ENCODE measurements at regions not wholly inside any gene's neighbourhood (a gene's known extent, or its start where the extent isn't known, plus 50 kb on each side); places are given as distances from the start of the nearest gene placed in this dataset.

GRCh38 chr12:125283521-125283920, 218.3 kb downstream of the AACS start:
- no peak for DNase-seq
- Histone ChIP-seq H3K27me3 (no peaks in the 10 kb centered on the region), H3K4me3 (no peak overlapping the region), H3K4me1 (no peaks in the 10 kb centered on the region), H3K36me3 (no peaks in the 10 kb centered on the region), H3K9me3 (no peaks in the 10 kb centered on the region), H3K27ac (no peak overlapping the region)
- TF ChIP-seq POLR2A (IDR thresholded peaks at IDR 0.05) (no peak), CTCF (IDR thresholded peaks at IDR 0.05) (no peak)

DNA sequence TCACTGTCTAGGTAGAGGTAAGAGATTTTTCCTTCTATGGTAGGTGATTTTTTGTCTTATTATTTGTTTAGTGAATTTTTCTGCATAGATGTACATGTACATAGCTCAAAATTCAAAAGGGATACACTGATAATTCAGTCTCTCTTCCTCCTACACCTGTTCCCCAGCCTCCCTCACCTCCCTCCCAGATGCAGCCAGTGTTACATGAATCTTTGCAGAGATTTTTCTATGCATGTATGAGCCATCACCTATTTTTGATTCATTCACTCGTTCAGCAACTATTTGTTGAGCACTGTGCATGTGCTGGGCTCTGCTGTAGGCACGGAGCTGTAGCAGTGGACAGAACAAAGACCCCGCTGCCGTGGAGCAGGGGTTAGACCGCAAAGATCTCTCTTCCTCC, 218.9 kb downstream of the AACS start:
- H3K36me3 ChIP-seq, result no peaks in the 10 kb centered on the region
- no peaks in the 10 kb centered on the region for H3K9me3 ChIP-seq
- H3K27ac ChIP-seq, result no peak overlapping the region
- DNase-seq, result no peak
- no peak overlapping the region for H3K4me3 ChIP-seq
- H3K27me3 ChIP-seq, result no peaks in the 10 kb centered on the region
- no peak for TF ChIP-seq POLR2A (IDR thresholded peaks at IDR 0.05)
- no peak for TF ChIP-seq CTCF (IDR thresholded peaks at IDR 0.05)
- H3K4me1 ChIP-seq, result no peaks in the 10 kb centered on the region

- no peaks in the 10 kb centered on the region for H3K4me1 ChIP-seq
- H3K4me3 ChIP-seq, result no peak overlapping the region
- no peaks in the 10 kb centered on the region for H3K9me3 ChIP-seq
- H3K27ac ChIP-seq, result no peak overlapping the region
- no peak for TF ChIP-seq POLR2A (IDR thresholded peaks at IDR 0.05)
- TF ChIP-seq CTCF (IDR thresholded peaks at IDR 0.05), result no peak
- no peaks in the 10 kb centered on the region for H3K27me3 ChIP-seq
- no peaks in the 10 kb centered on the region for H3K36me3 ChIP-seq
- no peak for DNase-seq
Observed at GRCh38 chr12:125284945-125285685, 219.9 kb downstream of the AACS start.

- TF ChIP-seq CTCF (IDR thresholded peaks at IDR 0.05) (no peak), POLR2A (IDR thresholded peaks at IDR 0.05) (no peak)
- H3K36me3 ChIP-seq, result no peaks in the 10 kb centered on the region
- DNase-seq, result no peak
- H3K27ac ChIP-seq, result no peak overlapping the region
- no peaks in the 10 kb centered on the region for H3K4me1 ChIP-seq
- H3K4me3 ChIP-seq, result no peak overlapping the region
- H3K27me3 ChIP-seq, result no peaks in the 10 kb centered on the region
- H3K9me3 ChIP-seq, result no peaks in the 10 kb centered on the region
Observed at GRCh38 chr12:125286005-125286727, 220.9 kb downstream of the AACS start.

DNA sequence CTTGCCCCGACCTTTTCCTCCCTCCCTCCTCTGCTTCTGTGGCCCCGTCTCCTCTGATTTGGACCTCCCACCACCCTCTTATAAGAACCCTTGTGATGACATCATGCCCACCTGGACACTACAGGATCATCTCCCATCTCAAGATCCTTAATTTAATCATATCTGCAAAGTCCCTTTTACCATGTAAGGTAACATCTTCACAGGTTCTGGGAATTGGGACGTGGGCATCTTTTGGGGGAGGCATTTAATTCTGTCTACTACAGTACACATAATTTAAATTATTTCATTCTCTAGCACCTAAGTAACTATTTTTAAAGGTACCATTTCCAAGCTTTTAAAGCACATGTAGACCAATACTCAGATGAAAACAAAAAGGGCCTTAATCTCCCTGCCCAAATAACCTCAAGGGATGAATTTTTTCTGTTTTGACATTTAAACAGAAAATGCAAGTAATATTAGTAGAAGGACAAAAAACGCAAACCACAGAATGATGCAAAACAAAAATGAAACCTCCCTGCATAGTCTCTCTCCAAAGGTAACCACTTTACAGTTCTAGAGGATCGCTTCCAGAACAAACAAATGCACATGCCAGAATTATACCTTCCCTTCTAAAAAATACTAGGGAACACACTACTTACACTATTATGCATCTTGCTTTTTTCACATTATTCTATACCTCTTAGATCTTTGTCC, 222.1 kb downstream of the AACS start:
- Histone ChIP-seq H3K27ac (no peak overlapping the region), H3K9me3 (no peaks in the 10 kb centered on the region), H3K4me3 (no peak overlapping the region), H3K4me1 (no peaks in the 10 kb centered on the region), H3K27me3 (no peaks in the 10 kb centered on the region), H3K36me3 (no peaks in the 10 kb centered on the region)
- TF ChIP-seq CTCF (IDR thresholded peaks at IDR 0.05), result no peak
- no peak for TF ChIP-seq POLR2A (IDR thresholded peaks at IDR 0.05)
- no peak for DNase-seq
